ENCODE measurements at regions not wholly inside any gene's neighbourhood (a gene's known extent, or its start where the extent isn't known, plus 50 kb on each side); places are given as distances from the start of the nearest gene placed in this dataset.

- TF ChIP-seq CTCF (conservative IDR thresholded peaks at IDR 0.05; ENCODE audit: low read depth, low read length), result no peak
- no peak for TF ChIP-seq RCOR1 (IDR thresholded peaks at IDR 0.05; ENCODE audit: insufficient replicate concordance, low read length)
- no peak for TF ChIP-seq RFX5 (IDR thresholded peaks at IDR 0.05; ENCODE audit: low read depth, low read length)
- TF ChIP-seq USF2 (IDR thresholded peaks at IDR 0.05; ENCODE audit: low read depth, low read length), result no peak
- no peak for TF ChIP-seq POLR2A (IDR thresholded peaks at IDR 0.05; ENCODE audit: low read depth, low read length)
- TF ChIP-seq CEBPB (IDR thresholded peaks at IDR 0.05; ENCODE audit: low read depth, low read length), result no peak
- no peak for TF ChIP-seq MXI1 (IDR thresholded peaks at IDR 0.05; ENCODE audit: borderline replicate concordance, low read depth, low read length)
- TF ChIP-seq RAD21 (IDR thresholded peaks at IDR 0.05; ENCODE audit: low read length), result no peak
These were observed 416.8 kb upstream of the ASIC2 start for GRCh38 chr17:33709881-33710280.

Data from IMR-90 (cell line).